Kasumi-1 (cell line): ENCODE measurements at regions not wholly inside any gene's neighbourhood (a gene's known extent, or its start where the extent isn't known, plus 50 kb on each side); places are given as distances from the start of the nearest gene placed in this dataset.
"Not testable (repeated sequence)": the region's sequence is repeated elsewhere in the genome, so short reads cannot be mapped to it uniquely, and the experiment has no call there.

Experiments used
- DNase-seq, 2 experiments: peaks; one replicate each; lab custom pipeline; 2025; lab: John Stamatoyannopoulos, UW

- no peak for DNase-seq
These were observed 52.5 kb upstream of the VSTM5 start for GRCh38 chr11:93902921-93903320.

GRCh38 chr11:93903989-93904388 is 53.6 kb upstream of the VSTM5 start:
- no peak for DNase-seq

GRCh38 chr11:93904716-93905115 is 54.3 kb upstream of the VSTM5 start:
- no peak for DNase-seq

GRCh38 chr11:93905384-93905783 is 55.0 kb upstream of the VSTM5 start:
- DNase-seq, result no peak

GRCh38 chr11:93906486-93906885 is 56.1 kb upstream of the VSTM5 start:
- DNase-seq, result no peak

- DNase-seq, result no peak
These were observed 57.5 kb upstream of the VSTM5 start for GRCh38 chr11:93907901-93908300.

- no peak for DNase-seq
These were observed 58.3 kb upstream of the VSTM5 start for GRCh38 chr11:93908689-93909088.

- no peak for DNase-seq
These were observed 67.3 kb upstream of the VSTM5 start for GRCh38 chr11:93917673-93918072.

GRCh38 chr11:93921695-93922468 is 71.5 kb upstream of the VSTM5 start:
- peak; percentile 70 to 87 for DNase-seq

GRCh38 chr11:93922830-93923229 is 72.4 kb upstream of the VSTM5 start:
- DNase-seq, result no peak

GRCh38 chr11:93926099-93926498 is 75.7 kb upstream of the VSTM5 start:
- not testable (repeated sequence) for DNase-seq

GRCh38 chr11:93929407-93929806 is 79.0 kb upstream of the VSTM5 start:
- DNase-seq, result no peak

- DNase-seq, result no peak
These were observed 82.8 kb upstream of the VSTM5 start for GRCh38 chr11:93933230-93933629.

GRCh38 chr11:93935826-93936225 is 85.3 kb upstream of the HEPHL1 start:
- no peak for DNase-seq

GRCh38 chr11:93936460-93936859 is 84.7 kb upstream of the HEPHL1 start:
- no peak for DNase-seq

GRCh38 chr11:93939084-93939760 is 81.9 kb upstream of the HEPHL1 start:
- no peak for DNase-seq

GRCh38 chr11:93940395-93940794 is 80.8 kb upstream of the HEPHL1 start:
- no peak for DNase-seq

- DNase-seq, result no peak
These were observed 79.0 kb upstream of the HEPHL1 start for GRCh38 chr11:93942176-93942575.

- DNase-seq, result no peak
These were observed 75.6 kb upstream of the HEPHL1 start for GRCh38 chr11:93945596-93945995.

GRCh38 chr11:93952082-93952780 is 68.9 kb upstream of the HEPHL1 start:
- no peak for DNase-seq

- DNase-seq, result no peak
These were observed 63.7 kb upstream of the HEPHL1 start for GRCh38 chr11:93957397-93957952.

- DNase-seq, result no peak
These were observed 62.2 kb upstream of the HEPHL1 start for GRCh38 chr11:93958991-93959390.

GRCh38 chr11:93959663-93960062 is 61.5 kb upstream of the HEPHL1 start:
- no peak for DNase-seq
